Naive thymus-derived CD4-positive, alpha-beta T cell (primary cell): ENCODE measurements at regions not wholly inside any gene's neighbourhood (a gene's known extent, or its start where the extent isn't known, plus 50 kb on each side); places are given as distances from the start of the nearest gene placed in this dataset.

Experiments
- ATAC-seq: fragments of 150-1000 bp; cut with Tn5 transposase; 2 replicates; pipeline ENCODE4 v1.10.0; 2021; ENCODE audit warnings: mild to moderate bottlenecking, moderate library complexity
- CTCF ChIA-PET: fragments of 350-600 bp; sonication (Branson Sonifier 250); formaldehyde crosslinking; loops from one replicate; lab custom pipeline; 2021; ENCODE audit warnings: antibody characterized with exemption; lab: Charles Lee
- POLR2A ChIA-PET: fragments of 350-600 bp; sonication (Branson Sonifier 250); formaldehyde crosslinking; loops from one replicate; lab custom pipeline; 2021; ENCODE audit warnings: antibody characterized with exemption, inconsistent platforms; lab: Charles Lee
- DNase-seq, 9 donors: peaks; one replicate each; pipeline versions ENCODE4 v3.0.0 to v3.0.0-alpha.2; 2020 to 2022; ENCODE audit warnings: mixed read lengths in 1 of 9
- H3K27ac ChIP-seq: one replicate; pipeline ENCODE4 v1.7.0; 2013; ENCODE audit warnings: mild to moderate bottlenecking, low read depth, low read length, moderate library complexity
- H3K27me3 ChIP-seq, 2 donors: one replicate each; pipeline ENCODE4 v1.7.0; 2013; ENCODE audit warnings: low read length in 2 of 2, mild to moderate bottlenecking in 2 of 2, moderate library complexity in 2 of 2; ENCODE audit not compliant: control insufficient read depth in 2 of 2, insufficient read depth in 2 of 2
- H3K36me3 ChIP-seq, 3 experiments: 1 replicate in 2 of 3; 2 replicates in 1 of 3; pipeline ENCODE4 v1.7.0; 2013; ENCODE audit warnings: low read length in 3 of 3, mild to moderate bottlenecking in 3 of 3, moderate library complexity in 1 of 3; ENCODE audit not compliant: insufficient read depth in 3 of 3, control insufficient read depth in 2 of 3
- H3K4me1 ChIP-seq, 2 donors: one replicate each; pipeline ENCODE4 v1.7.0; 2013; ENCODE audit warnings: low read length in 2 of 2, mild to moderate bottlenecking in 2 of 2, moderate library complexity in 1 of 2; ENCODE audit not compliant: control insufficient read depth in 2 of 2, insufficient read depth in 2 of 2
- H3K4me3 ChIP-seq: 2 replicates; pipeline ENCODE4 v1.7.0; 2013; ENCODE audit warnings: mild to moderate bottlenecking, low read length
- H3K9me3 ChIP-seq, 3 experiments: 1 replicate in 2 of 3; 2 replicates in 1 of 3; pipeline ENCODE4 v1.7.0; 2013; ENCODE audit warnings: low read length in 3 of 3; ENCODE audit not compliant: control insufficient read depth in 2 of 3
- H3K27ac Mint-ChIP-seq, 9 donors: one replicate each; pipeline ENCODE4 v1.8.0; 2020 to 2022; ENCODE audit warnings: mixed read lengths in 9 of 9, mild to moderate bottlenecking in 8 of 9, moderate library complexity in 5 of 9, inconsistent platforms in 2 of 9
- H3K27me3 Mint-ChIP-seq, 5 donors: one replicate each; pipeline ENCODE4 v1.8.0; 2021 to 2022; ENCODE audit warnings: mixed read lengths in 5 of 5, mild to moderate bottlenecking in 1 of 5
- H3K36me3 Mint-ChIP-seq, 5 donors: one replicate each; pipeline ENCODE4 v1.8.0; 2020 to 2022; ENCODE audit warnings: mixed read lengths in 5 of 5, mild to moderate bottlenecking in 3 of 5, inconsistent platforms in 1 of 5
- H3K4me1 Mint-ChIP-seq, 7 donors: one replicate each; pipeline ENCODE4 v1.8.0; 2020 to 2022; ENCODE audit warnings: mixed read lengths in 7 of 7, mild to moderate bottlenecking in 3 of 7, inconsistent platforms in 1 of 7
- H3K4me3 Mint-ChIP-seq, 10 donors: one replicate each; pipeline ENCODE4 v1.8.0; 2020 to 2022; ENCODE audit warnings: mild to moderate bottlenecking in 10 of 10, mixed read lengths in 10 of 10, moderate library complexity in 6 of 10, inconsistent platforms in 2 of 10
- H3K9me3 Mint-ChIP-seq, 11 donors: one replicate each; pipeline ENCODE4 v1.8.0; 2020 to 2022; ENCODE audit warnings: mixed read lengths in 11 of 11, mild to moderate bottlenecking in 4 of 11, inconsistent platforms in 1 of 11, moderate library complexity in 1 of 11
- intact Hi-C, 2 donors: fragments of 100-400 bp; cut with micrococcal nuclease; formaldehyde crosslinking; loops; one replicate each; pipeline ENCODE4 v1.15.1; 2023

DNA sequence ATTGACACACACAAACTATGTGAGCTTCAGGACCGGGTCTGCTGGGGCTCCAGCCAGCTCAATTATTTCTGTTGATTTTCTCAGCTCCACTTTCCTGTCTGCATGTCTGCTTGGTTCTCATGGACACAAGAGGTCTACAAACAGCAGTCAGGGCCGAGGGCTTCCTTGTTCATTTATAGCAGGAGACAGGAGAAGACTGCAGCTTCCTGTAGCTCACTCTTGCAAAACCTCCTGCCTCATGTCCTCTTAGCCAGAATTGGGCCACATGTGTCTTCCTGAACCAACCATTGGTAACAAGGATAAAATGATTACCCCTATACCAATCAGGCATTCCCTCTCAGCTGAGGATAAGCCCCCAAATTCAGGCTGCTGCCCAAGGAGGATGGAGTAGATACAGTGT is 182.8 kb downstream of the TLE3 start:
- H3K4me3 Mint-ChIP-seq = no peak overlapping the region
- no peaks in the 10 kb centered on the region for H3K36me3 ChIP-seq
- H3K27me3 ChIP-seq = no peaks in the 10 kb centered on the region
- H3K9me3 Mint-ChIP-seq = no peaks in the 10 kb centered on the region
- H3K36me3 Mint-ChIP-seq = no peaks in the 10 kb centered on the region
- no peak overlapping the region for H3K4me3 ChIP-seq
- DNase-seq (no peak), ATAC-seq (no peak)
- POLR2A ChIA-PET = no interaction called here
- H3K4me1 Mint-ChIP-seq = no peaks in the 10 kb centered on the region
- no peak overlapping the region for H3K27ac ChIP-seq
- no peaks in the 10 kb centered on the region for H3K4me1 ChIP-seq
- CTCF ChIA-PET = no interaction called here
- peaks cover 0 to 10% (median 0%) of the 10 kb centered on the region in 5 donors for H3K27me3 Mint-ChIP-seq
- intact Hi-C loops = no loop called here
- H3K9me3 ChIP-seq = no peaks in the 10 kb centered on the region
- no peak overlapping the region for H3K27ac Mint-ChIP-seq

DNA sequence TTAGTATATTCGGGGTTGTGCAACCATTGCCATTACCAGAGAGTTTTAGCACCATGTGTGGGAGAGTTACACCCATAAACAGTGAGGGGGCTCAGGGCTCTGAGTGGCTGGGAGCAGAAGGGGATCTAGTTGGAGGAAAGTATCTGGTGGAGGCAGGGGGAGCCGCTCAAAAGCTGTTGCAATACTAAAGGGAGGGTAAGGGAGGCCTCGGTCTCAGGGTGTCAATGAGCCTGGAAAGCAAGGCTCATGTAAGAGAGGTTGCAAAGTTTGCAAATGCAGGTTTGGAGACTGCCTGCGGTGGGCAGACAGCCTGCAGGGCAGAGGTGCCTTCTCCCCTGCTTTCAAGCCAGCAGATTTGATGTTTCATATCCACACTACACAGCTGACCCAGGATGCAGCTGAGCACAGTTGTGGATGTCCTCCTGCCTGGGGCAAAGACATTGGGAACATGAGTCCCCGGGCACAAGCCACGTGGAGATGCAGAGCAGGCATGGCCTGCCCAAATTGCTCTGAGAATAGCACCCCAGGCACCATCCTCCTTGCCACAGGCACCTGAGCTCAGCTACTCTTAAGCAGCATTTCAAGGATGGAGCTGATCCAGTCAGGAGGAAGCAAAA is 181.4 kb downstream of the TLE3 start:
- no peak for ATAC-seq
- Histone ChIP-seq H3K36me3 (no peaks in the 10 kb centered on the region), H3K27me3 (no peaks in the 10 kb centered on the region), H3K27ac (no peak overlapping the region), H3K4me3 (no peak overlapping the region), H3K9me3 (no peaks in the 10 kb centered on the region), H3K4me1 (no peaks in the 10 kb centered on the region)
- Mint-ChIP-seq H3K36me3 (no peaks in the 10 kb centered on the region), H3K27me3 (peaks cover 0 to 8% (median 0%) of the 10 kb centered on the region in 5 donors), H3K27ac (no peak overlapping the region), H3K4me3 (no peak overlapping the region), H3K9me3 (no peaks in the 10 kb centered on the region), H3K4me1 (no peaks in the 10 kb centered on the region)
- POLR2A ChIA-PET = no interaction called here
- CTCF ChIA-PET = no interaction called here
- intact Hi-C loops = no loop called here
- no peak for DNase-seq

DNA sequence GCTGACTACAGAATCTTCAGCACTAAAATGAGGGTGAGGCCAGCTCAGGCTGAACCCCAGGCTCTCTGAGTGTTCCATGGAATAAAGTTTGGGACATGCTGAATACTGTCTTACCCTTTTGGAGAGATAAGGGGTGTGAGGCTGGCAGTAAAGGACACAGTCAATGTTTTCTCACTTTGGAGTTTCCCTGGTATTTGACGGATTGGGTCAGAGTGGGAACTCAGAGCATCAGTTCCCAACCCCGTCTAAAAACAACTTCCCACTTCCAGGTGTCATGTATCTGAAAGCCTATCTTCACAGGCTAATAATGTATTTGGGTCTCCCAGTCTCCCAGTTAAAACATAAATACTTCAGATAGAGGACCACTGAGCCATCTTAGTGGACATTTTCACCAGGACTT is 180.7 kb downstream of the TLE3 start:
- H3K36me3 ChIP-seq = no peaks in the 10 kb centered on the region
- no peak overlapping the region for H3K27ac ChIP-seq
- Mint-ChIP-seq H3K27ac (no peak overlapping the region), H3K27me3 (peaks cover 0 to 8% (median 0%) of the 10 kb centered on the region in 5 donors), H3K36me3 (peaks cover 0 to 1% (median 0%) of the 10 kb centered on the region in 5 donors), H3K4me3 (no peak overlapping the region), H3K9me3 (peaks cover 0 to 2% (median 0%) of the 10 kb centered on the region in 11 donors), H3K4me1 (no peaks in the 10 kb centered on the region)
- POLR2A ChIA-PET = no interaction called here
- H3K27me3 ChIP-seq = no peaks in the 10 kb centered on the region
- no peaks in the 10 kb centered on the region for H3K4me1 ChIP-seq
- intact Hi-C loops = no loop called here
- no peak overlapping the region for H3K4me3 ChIP-seq
- DNase-seq (no peak), ATAC-seq (no peak)
- CTCF ChIA-PET = no interaction called here
- no peaks in the 10 kb centered on the region for H3K9me3 ChIP-seq

DNA sequence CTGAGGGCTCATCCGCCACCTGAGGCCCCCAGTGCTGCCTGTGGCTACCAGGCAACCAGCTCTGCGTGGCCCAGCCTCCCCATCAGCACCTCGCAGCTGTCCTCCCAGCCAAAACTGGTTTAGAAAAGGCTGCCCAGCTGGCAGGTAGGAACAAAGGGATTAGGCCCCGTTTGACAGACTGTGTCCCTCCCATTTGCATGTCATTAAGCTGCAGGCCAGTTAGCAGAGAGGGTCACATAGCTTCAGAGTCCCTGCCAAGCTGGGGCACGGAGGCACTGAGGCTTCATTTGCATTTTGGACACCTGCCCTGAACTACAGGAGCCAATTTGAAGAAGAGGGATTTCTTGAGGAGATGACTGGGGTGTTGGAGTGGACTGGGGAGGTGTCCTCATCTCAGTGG is 177.9 kb downstream of the TLE3 start:
- peaks cover 0 to 11% (median 3%) of the 10 kb centered on the region in 5 donors for H3K27me3 Mint-ChIP-seq
- ChIA-PET CTCF (no interaction called here), POLR2A (interaction anchor here (0.8 kb wide), 1 partner anchor 8 kb away, joined by 3 read pairs; no protein-coding TSS in a partner anchor)
- Histone ChIP-seq H3K4me1 (no peaks in the 10 kb centered on the region), H3K27me3 (no peaks in the 10 kb centered on the region), H3K9me3 (peaks cover 0 to 8% (median 0%) of the 10 kb centered on the region in 3 experiments), H3K27ac (no peak overlapping the region), H3K36me3 (no peaks in the 10 kb centered on the region), H3K4me3 (no peak overlapping the region)
- peaks cover 0 to 8% (median 4%) of the 10 kb centered on the region in 5 donors for H3K36me3 Mint-ChIP-seq
- no peak overlapping the region for H3K27ac Mint-ChIP-seq
- peaks cover 1 to 21% (median 10%) of the 10 kb centered on the region in 11 donors for H3K9me3 Mint-ChIP-seq
- ATAC-seq = no peak
- H3K4me3 Mint-ChIP-seq = no peak overlapping the region
- H3K4me1 Mint-ChIP-seq = no peaks in the 10 kb centered on the region
- DNase-seq = no peak
- intact Hi-C loops = no loop called here

DNA sequence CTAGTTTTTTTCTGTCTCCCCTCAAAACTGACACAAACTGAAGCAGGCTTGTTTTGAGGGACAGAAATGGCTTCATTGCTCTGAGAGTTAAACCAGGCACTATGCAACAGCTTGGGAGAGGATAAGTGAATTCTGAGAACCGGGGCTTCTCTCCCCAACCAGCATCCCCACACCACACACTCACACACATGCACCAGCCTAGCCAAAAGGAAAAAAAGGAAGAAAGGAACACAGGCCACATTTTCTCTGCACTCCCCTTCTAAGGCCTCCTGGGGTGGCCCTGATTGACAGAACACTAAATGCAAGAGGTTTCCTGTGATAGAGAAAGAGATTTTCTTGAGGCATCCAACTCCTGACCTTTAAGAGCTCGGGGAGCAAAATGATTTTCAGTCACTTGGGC is 177.5 kb downstream of the TLE3 start:
- Mint-ChIP-seq H3K27me3 (peaks cover 0 to 11% (median 3%) of the 10 kb centered on the region in 5 donors), H3K4me1 (no peaks in the 10 kb centered on the region), H3K9me3 (peaks cover 3 to 25% (median 13%) of the 10 kb centered on the region in 11 donors), H3K4me3 (no peak overlapping the region), H3K27ac (no peak overlapping the region), H3K36me3 (peaks cover 0 to 8% (median 5%) of the 10 kb centered on the region in 5 donors)
- ChIA-PET POLR2A (no interaction called here), CTCF (no interaction called here)
- ATAC-seq (no peak), DNase-seq (no peak)
- intact Hi-C loops = no loop called here
- no peaks in the 10 kb centered on the region for H3K4me1 ChIP-seq
- no peaks in the 10 kb centered on the region for H3K36me3 ChIP-seq
- peaks cover 0 to 12% (median 0%) of the 10 kb centered on the region in 3 experiments for H3K9me3 ChIP-seq
- no peaks in the 10 kb centered on the region for H3K27me3 ChIP-seq
- no peak overlapping the region for H3K4me3 ChIP-seq
- H3K27ac ChIP-seq = no peak overlapping the region

DNA sequence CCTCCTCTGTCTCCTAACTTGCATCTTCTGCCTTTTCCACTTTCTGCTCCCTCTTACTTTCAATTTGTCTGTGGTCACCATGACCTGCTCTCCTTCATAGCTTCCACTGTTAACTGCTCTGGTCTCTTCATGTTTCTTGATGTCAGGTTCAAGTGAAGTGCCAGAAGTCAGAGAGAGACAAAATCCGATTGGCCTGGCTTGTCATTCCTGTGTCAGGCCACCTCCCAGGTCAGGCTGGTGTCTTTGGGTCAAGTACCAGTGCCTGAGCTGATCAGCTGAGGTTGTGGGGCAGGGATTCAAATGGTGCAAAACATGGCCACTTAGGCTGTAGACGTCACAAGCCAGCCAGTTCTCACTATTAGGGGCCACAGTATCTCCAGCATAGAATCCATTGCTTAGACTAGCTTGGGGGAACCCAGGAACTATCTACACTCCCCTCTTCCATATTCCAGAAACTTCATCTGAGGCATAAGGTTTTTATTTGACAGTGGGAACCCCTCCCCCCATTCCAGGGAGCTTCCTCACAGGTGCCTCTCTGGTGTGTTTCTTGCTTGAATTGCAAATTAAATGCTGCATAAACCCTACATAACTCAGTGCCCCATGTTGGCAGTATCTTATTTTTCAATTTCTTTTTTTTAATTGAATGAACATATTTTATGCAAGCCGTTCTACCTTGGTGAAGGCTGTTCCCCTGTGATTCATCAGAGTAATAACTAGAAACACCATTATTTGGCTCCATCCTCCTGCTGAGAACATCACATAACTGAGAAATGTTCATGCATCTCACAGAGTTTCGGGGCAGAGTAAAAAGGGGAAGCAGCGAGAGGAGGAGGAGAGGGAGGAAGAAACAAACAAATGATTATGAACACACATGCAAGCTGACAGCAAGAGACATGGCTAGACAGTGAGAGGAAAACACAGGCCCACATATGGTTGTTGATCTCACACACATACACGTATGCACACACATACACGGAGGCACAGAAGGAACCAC is 175.8 kb downstream of the TLE3 start:
- ChIA-PET POLR2A (no interaction called here), CTCF (interaction anchor here (1.8 kb wide), 1 partner anchor 174 kb away, joined by 4 read pairs; no protein-coding TSS in a partner anchor)
- H3K36me3 Mint-ChIP-seq = peaks cover 0 to 8% (median 5%) of the 10 kb centered on the region in 5 donors
- no peaks in the 10 kb centered on the region for H3K36me3 ChIP-seq
- ATAC-seq (no peak), DNase-seq (no peak)
- H3K4me1 ChIP-seq = no peaks in the 10 kb centered on the region
- H3K9me3 ChIP-seq = peaks cover 0 to 14% (median 0%) of the 10 kb centered on the region in 3 experiments
- no peak overlapping the region for H3K27ac Mint-ChIP-seq
- intact Hi-C loops = no loop called here
- no peaks in the 10 kb centered on the region for H3K27me3 ChIP-seq
- H3K9me3 Mint-ChIP-seq = peaks cover 3 to 36% (median 18%) of the 10 kb centered on the region in 11 donors
- H3K27me3 Mint-ChIP-seq = peaks cover 0 to 11% (median 3%) of the 10 kb centered on the region in 5 donors
- no peaks in the 10 kb centered on the region for H3K4me1 Mint-ChIP-seq
- H3K4me3 ChIP-seq = no peak overlapping the region
- H3K27ac ChIP-seq = no peak overlapping the region
- H3K4me3 Mint-ChIP-seq = no peak overlapping the region
